ENCODE measurements at regions not wholly inside any gene's neighbourhood (a gene's known extent, or its start where the extent isn't known, plus 50 kb on each side); places are given as distances from the start of the nearest gene placed in this dataset.

DNA sequence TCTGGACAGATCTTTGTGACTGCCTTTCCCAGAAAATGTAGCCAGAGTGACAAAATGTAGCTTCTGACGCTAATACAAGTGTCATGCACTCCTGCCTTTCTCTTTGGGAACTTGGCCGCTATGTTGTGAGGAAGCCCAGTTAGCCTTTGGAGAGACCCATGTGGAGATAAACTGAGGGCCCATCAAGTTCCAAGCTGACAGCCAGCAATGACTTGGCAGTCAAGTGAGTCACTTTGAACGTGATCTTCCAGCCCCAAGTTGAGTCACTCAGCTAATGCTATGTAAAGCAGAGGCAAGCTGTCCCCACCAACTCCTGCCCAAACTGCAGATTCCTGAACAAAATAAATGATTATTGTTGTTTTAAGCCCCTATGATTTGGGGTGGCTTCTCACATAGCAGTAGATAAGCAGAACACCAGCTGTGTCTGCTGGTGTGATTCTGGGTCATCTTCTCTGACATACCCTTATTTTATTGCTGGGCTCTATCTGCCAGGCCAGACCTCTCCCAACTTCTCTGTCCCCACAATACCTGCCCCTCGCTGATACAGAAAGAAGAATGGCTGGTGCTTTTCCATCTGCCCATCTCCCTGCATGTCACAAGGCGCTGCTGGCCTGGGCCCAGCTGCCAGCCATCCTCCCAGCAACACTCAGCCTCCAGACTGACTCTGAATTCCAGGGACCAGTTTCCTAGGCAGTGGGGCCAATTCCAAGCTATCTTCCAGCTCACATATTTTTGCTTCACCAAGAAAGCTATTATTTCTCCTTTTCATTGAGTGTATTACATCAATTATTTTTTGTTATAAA is 274.8 kb downstream of the LRFN2 start:
- peak; percentile 27 for DNase-seq (ENCODE audit: low read depth)

DNA sequence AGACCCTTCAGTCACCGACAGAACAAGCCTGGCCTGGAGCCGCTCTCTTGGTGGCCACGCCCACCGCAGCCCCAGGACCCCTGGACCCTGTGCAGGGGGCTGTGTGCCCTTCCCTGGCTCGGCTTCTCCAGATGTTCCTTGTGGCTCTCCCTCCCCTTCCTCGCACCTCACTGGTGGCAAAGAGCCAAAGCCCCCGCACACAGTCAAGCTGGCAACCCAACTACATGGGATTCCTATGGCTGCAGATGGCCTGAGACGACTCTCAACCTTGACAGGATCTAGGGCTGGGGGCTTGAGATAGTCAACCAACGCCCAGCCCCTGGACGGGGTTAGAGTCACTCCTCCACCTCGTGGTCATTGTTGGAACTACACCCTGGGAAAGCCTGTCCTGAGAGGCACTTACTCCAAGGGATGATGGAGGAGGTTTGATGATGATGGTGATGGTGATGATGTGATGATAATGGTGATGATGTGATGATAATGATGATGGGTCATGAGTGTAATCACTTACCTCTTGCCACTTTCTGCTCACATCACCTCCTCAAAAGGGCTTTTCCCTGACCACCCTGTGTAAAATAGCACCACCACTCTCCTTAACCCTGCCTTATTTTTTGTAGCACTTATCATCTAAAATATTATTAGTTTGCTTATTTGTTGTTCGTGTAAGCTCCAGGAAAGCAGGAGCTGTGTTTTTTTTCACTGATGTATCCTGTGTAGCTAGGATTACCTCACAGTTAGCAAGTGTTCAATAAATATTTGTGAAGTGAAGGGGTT is 278.4 kb downstream of the LRFN2 start:
- peak; percentile 40 for DNase-seq (ENCODE audit: low read depth)

DNA sequence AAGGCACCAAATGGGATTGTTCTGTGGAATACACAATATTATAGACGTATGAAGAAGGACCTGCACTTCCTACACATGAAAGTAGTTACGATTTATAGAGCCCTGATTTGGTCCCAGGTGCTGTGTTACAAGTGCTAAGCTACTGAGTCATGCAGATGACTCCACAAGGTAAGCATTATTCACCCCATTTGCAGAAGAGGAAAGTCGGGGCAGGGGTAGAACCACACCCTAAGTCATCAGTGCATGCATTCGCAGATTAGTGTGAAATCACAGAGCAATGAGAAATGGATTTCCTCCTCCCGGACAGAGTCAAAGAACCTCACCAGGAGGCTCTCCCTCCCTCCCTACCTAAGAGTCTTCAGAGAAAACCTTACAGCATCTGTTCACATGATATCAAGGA is 279.5 kb downstream of the LRFN2 start:
- no peak for DNase-seq (ENCODE audit: low read depth)

DNA sequence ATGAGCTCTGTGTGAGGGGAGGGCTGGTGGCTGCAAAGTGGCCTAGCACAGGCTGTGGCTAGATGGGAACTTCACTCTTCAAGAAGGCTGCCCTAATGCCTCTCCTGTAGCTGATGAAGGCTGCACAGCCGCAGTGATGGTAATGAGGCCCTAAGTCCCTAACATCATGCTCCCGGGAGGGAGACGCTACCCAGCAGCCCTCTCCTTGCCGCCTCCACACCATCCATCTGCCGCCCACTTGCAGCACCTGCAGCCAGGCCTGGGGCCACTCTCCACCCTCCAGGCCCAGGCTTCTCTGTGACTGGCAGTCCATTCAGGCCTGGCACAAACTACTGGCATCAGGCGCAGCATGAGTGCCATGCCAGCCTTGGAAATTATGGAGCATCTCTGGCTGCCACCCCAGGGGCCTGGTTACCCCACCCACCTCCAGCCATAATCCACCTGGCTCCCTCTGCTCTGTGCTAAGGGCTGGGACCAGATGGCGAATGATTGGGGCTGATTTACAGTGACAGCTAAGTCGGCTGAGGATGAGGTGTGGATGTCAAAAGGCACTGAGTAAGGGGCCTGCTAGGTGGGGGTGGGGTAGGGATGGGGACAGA is 284.2 kb downstream of the LRFN2 start:
- no peak for DNase-seq (ENCODE audit: low read depth)

DNA sequence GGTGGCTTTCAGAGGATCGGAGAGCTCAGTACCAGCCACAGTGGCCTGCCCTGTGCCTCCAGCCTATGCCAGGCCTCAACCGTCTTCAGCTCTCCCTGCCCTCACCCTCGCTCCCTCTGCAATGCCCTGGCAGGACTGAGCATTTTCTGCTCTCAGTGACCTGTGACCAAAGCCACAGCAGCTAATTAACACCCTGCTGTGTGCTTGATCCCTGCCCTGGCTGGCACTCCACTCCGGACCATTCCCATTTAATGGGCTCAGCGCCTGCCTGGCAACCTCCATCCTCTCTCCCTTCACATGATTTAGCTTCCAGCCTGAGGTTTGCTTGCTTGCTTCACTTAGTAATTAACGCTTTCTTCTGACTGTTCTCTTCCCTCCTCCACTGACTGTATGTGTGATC is 287.5 kb downstream of the LRFN2 start:
- DNase-seq (ENCODE audit: low read depth): no peak

DNA sequence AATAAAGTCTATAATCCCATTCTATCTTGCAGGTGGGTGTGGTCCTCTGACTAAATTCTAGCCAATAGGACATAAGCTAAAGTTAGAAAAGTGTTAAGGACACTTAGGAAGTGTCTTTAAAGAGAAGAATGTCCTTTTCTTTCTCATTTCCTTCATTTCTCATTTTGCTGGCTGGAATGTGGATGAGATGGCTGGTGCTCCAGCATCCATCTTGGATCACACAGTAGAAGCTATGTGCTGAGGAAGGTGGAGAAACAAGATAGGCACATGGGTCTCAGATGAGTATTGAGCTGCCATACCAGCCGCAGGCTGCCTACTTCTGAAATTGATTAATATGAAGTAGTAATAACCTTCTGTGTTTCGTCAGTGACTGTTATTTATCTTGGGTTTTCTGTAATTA is 289.0 kb downstream of the LRFN2 start:
- no peak for DNase-seq (ENCODE audit: low read depth)

DNA sequence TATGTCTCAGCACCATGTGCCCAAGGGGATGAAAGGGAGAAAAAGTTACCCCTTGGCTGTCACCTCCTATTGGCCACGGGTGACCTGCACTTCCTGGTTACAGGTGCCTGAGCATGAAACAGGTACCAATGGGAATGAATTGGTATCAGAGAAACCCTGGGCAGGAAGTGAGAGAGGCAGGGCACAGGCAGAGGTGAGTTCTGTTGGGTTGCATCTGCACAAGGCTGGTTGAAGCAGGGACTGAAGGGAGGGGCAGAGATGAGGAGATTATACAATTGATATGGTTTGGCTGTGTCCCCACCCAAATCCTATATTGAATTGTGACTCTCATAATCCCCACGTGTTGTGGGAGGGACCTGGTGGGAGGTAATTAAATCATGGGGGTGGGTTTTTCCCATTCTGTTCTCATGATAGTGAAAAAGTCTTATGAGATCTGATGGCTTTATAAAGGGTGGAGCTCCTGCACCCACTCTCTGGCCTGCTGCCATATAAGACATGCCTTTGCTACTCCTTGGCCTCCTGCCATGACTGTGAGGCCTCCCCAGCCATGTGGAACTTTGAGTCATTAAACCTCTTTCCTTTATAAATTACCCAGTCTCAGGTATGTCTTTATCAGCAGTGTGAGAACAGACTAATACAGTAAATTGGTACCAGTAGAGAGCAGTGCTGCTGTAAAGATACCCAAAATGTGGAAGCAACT is 291.8 kb downstream of the LRFN2 start:
- peak; percentile 41 for DNase-seq (ENCODE audit: low read depth)

DNA sequence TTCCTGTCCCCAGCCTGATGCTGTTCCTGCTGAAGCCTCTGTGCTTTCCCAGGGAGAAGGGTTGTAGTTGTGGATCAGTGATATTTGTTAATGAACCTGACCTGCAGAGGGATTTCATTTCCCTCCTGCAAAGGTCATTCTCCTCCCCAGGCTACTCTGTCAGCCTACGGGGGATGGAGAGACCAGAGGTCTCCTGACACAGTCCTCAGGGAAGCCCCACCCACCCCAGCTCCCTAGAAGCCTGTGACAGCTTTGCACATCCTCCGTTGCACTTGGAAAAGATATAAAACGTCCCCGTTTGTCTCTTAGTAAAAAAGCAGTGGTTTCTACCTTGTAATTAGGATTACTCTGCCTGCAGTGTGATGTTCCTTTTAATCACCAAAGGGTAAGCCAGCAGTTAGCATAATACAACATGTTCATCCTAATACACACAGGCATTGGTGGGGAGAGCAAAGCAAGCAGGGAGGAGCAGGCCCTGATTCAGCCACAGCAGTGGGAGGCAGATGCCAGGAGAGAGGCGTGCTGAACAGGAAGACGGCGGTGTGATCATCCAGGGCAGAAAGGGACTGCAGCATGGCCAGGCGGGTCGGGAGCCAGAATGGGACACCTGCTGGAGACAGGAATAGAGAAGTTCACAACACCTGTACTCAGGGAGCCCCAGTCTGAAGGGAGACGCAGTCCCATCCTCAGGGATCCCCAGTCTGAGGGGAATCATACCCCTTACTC is 293.5 kb downstream of the LRFN2 start:
- no peak for DNase-seq (ENCODE audit: low read depth)

DNA sequence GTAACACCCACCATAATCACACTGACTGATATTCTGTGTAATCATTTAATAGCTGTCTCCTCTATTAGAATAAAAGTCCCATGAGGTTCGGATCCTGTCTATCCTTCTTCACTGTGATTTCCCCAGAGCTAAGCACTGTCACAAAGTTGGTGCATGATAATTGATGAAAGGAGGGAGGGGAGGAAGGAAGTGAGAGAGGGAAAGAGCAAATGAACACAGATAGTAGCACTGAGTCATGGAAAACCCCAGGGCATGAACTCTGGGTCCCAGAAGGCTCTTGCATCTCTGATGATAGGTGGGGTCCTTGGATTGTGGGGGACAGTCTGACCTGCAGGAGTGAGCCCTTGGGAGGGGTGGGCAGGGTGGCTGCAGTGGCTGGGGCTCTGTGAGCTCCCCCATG is 294.1 kb downstream of the LRFN2 start:
- DNase-seq (ENCODE audit: low read depth): no peak

DNA sequence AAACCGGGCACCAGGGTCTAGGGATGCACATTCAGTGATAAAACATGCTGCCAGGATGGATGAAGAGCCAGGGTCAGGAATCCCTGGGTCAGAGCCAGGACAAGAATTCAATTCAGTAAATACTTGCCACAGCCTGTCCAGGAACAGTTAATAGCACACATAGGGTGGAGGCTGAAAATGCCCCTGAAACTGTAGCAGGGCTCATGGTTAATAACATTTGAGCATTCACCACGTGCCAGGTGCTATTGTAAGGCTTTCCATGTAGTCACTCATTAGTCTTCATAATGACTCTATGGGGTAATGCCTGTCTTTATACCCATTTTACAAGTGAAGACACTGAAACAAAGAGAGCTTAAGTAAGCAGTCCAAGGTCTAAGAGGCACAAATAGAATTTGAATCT is 296.3 kb downstream of the LRFN2 start:
- DNase-seq (ENCODE audit: low read depth): no peak

DNA sequence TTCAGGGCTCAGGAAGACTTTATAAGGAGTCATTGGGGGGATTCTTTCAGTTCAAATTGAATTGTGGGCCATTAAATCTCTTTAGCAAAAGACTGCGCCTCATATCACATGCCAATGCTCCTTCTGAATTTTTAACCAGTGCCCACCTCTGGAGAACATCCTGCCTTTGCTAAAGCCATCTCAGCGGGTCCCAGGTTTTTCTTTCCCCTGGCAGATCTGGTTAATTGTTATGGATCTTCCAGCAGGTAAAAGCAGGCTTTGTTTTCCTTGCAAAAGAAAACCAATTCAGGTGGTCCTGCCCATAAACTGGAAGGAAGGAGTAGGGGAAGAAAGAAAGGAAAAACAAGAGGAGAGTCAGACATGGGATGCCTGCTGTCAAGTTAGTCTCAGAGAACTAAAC is 298.2 kb downstream of the LRFN2 start:
- no peak for DNase-seq (ENCODE audit: low read depth)

DNA sequence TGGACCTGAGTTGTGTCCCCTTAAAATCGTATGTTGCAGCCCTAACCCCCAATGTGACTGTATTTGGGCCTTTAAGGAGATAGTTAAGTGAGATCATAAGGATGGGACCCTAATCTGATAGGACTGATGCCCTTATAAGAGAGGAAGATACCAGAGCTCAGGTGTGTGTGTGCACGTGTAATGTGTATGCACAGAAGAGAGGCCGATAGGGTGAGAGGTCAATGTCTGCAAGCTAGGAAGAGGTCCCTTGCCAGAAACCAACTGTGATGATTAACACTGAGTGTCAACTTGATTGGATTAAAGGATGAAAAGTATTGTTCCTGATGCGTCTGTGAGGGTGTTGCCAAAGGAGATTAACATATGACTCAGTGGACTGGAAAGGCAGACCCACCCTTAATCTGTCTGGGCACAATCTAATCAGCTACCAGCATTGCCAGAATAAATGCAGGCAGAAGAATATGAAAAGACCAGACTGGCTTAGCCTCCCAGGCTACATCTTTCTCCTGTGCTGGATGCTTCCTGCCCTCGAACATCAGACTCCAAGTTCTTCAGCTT is 299.8 kb downstream of the LRFN2 start:
- DNase-seq (ENCODE audit: low read depth): no peak

DNA sequence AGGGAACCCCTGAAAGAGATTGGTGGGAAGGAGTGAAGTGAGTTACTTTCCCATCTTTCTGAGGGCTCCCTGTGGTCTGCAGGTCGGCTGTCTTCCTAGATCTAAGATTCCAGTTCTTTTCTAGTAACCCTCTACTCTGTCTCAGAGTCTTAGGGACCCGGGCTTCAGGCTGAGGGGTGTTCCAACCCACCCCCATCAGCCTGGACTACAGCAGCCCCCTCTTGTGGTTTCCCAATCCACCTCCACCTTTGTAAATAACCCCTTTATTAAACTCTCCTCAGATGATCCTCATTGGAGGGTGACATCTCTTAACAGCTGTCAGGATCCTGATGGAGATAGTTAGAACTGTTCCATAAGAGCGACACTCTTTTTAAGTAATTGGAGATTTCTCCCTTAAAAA is 300.4 kb downstream of the LRFN2 start:
- no peak for DNase-seq (ENCODE audit: low read depth)

DNA sequence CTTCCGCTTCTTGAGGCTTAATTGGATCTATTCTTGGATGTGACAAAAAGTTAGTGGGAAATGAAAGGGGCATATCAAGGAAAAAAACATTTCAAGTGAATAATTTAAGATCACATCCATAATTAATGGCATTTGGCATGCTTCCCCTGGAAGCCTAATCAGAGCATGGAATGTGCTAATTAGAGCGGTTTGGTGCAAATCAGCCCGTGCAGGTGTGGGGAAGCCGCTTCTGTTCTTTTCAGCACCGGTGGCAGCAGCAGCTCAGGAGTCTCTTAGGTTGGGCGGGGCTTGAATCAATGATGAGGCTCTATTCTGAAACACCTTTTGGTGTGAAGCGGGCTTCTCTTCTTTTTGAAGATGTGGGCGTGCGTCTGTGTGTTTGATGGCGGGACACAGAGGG is 301.2 kb downstream of the LRFN2 start:
- no peak for DNase-seq (ENCODE audit: low read depth)

DNA sequence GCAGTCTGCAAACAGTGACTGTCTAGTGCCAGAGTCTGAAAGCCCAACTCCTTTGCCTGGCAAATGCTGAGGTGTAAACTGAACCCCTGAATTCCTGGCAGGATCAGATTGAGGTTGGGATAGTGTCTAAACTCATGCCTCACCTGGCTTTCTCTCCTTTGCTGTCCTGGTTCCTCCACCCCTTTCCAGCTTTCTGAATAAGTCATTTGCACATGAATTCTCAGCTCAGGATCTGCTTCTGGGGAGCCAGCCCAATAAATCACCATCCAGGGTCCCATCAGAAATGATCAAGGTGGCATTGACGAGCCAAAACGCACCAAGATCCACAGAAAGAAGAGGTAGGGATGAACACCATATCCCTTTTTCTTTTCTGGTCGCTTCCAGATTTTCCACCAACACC is 301.6 kb downstream of the LRFN2 start:
- DNase-seq (ENCODE audit: low read depth): no peak

DNA sequence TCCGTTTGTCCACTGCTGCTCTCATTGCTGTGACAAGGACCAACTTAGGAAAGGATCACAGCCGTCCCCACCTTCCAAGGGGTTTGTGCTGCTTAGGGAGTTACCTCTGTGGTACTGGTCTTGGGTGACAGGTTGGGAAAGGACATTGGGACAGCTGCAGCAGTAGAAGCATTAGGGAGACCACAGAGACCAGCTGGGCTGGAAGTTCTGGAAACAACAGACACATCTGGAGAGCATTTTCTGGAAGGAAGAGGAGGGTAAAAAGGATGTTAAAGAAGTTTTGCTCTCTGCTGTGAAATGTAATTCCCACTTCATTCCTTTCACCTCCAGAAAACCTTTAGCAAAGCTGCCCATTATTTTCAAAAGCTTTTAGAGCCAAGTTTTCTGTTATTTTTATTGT is 304.2 kb downstream of the LRFN2 start:
- no peak for DNase-seq (ENCODE audit: low read depth)

DNA sequence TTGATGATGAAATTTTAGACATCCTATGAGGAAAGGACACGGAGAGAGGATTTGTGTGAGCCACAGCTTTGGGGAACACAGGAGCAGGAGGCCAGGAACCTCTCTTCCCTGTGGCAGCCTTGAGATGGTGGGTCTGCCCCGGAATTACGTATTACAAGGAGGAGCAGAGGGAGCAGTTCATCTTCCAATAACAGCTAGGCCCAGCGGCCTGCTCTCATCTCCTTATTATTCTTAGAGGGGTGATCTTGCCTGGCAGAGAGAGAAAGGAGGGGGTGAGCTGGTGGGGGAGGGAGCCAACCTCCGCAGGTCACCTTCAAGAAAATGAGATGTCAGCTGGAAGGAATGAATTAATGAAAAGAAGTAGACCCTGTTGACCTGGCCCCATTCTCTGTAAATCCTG is 305.8 kb downstream of the LRFN2 start:
- no peak for DNase-seq (ENCODE audit: low read depth)

DNA sequence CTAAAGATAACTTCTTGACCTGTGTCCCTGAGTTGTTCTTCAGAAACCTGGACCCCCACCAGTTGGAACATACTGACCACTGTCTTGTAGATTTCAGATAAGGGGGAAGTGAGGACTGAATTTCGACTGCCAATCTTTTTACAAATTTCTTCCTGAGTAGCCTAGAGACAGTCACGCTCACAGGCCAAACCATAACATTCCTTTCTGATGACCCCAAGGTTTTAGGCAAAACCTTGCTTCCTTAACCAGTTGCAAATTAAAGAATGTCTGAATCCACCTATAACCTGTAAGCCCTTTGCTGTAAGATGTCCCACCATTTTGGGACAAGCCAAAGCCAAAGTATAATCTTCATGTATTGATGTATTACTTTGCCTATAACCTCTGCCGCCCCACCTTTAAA is 306.9 kb downstream of the LRFN2 start:
- no peak for DNase-seq (ENCODE audit: low read depth)

DNA sequence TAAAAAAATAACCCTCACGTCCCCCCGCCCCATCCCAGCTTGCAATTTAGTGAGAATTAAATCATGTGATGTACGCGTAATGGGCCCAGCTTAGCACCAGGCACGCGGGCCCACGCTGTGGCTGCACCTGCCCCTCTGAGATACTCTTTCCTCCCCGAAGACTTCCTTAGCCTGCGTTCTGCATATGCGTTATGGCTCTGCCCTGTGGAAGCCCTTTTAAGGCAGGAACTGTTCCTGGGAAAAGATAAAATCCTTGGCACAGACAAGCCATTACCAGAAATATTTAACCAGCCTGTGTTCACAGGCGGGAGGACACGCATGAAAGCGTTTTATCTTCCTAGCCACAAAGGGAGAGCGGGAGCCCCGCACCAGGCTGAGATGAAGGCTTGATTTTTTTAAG is 311.0 kb downstream of the LRFN2 start:
- DNase-seq (ENCODE audit: low read depth): no peak

DNA sequence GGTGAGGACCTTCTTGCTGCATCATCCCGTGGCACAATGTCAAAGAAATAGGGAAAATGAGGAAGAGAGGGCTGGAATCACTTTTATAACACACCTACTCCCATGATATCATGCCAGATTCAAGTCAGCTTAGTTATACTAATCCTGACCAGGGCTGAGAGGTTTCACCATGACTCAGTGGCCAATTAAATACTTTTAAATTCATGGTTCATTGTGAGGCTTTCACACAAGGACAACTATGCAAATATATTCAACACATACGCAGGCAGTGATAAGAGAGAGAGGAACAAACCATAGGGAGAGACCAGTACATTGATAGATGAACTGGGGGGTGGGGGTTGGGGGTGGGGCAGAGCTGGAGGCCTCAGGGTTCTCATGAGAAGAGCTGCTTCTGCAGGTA is 313.1 kb downstream of the LRFN2 start:
- no peak for DNase-seq (ENCODE audit: low read depth)

DNA sequence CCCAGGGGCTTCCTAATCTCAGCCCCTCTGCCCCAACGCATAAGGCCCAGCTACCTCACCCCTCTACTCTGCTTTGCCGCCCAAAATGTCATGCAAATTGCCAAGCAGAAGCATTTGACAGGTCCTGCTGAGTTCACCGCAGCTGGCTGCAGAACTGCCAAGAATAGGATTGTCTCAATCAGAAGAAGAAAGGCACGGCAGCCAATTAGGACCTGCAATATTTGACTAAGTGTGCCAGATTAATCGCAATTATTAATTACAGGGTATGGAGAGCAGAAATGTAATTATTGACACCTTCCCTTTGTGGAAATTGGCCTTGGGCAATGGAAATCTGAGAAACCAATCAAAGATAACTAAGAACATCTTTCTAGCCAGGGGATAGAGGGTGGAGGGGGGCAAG is 318.6 kb downstream of the LRFN2 start:
- DNase-seq (ENCODE audit: low read depth): no peak
